GM18499 (cell line): ENCODE measurements at regions not wholly inside any gene's neighbourhood (a gene's known extent, or its start where the extent isn't known, plus 50 kb on each side); places are given as distances from the start of the nearest gene placed in this dataset.
"Not testable (repeated sequence)": the region's sequence is repeated elsewhere in the genome, so short reads cannot be mapped to it uniquely, and the experiment has no call there.

Experiments
- ATAC-seq: cut with Tn5 transposase; IDR thresholded peaks from one replicate; pipeline ENCODE4 v1.9.1; 2021; ENCODE audit warnings: moderate number of reproducible peaks; ENCODE audit not compliant: insufficient read depth, unreplicated experiment

DNA sequence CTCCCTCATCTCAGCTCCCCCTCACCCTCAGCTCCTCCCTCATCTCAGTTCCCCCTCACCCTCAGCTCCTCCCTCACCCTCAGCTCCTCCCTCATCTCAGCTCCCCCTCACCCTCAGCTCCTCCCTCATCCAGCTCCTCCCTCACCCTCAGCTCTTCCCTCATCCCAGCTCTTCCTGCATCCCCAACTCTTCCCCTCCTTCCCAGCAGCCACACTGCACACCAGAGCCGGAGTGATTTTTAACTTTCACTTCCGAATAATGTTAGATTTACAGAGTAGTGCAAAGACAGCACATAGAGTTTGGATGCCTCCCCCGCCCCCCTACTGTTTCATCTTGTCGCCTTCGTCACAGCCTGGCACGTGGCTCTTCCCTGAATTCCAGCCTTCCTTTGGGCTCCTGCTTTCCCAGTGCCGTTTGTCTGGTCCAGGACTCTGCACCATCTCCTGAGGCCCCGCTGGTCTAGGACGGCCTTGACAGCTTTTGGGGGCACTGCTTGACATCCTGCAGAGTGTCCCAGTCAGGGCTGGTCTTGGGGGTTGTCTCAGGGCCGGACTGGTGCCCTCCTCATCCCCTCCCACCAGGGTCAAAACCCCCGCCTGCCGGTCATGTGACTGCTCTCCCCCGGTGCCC is 110.2 kb downstream of the FAM53A start:
- no peak for ATAC-seq

DNA sequence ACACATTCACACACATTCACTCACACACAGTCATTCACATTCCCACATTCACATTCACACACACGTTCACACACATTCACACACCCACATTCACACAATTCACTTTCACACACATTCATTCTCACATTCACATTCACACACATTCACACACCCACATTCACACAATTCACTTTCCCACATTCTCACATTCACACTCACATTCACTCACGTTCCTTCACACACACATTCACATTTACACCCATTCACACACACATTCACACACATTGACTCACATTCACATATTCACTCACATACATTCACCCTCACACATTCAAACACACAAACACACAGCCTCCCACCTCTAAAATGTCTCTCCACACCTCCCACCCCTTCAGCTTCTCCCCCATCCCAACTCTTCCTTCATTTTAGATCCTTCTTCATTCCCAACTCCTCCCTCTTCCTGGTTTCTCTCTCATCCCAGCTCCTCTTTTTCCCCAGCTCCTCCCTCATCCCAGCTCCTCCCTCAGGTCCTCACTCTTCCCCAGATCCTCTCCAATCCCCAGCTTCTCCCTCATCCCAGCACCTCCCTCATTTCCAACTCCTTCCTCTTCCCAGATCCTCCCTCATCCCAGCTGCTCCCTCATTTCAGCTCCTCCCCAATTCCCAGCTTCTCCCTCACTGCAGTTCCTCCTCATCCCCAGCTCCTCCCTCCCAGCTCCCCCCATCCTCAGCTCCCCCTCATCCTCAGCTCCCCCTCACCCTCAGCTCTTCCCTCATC is 111.0 kb downstream of the FAM53A start:
- no peak for ATAC-seq

DNA sequence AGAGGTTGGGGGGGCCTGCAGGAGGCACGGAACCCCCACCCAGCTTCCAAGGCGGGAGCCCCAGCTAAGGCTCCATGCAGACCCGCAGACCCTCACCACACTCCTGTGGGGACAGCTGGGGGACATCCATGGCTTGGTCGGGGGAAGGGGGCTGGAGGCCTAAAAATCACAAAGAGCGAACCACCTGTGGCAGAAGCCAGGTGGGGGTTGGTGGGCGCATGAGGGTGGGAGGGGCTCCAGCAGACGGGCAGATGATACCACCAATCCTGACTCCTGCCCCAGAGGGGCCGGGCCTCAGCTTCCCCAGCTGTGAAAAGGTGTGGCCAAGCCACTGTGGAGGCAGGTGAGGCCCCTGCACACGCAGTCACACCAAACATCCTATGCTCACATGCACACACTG is 111.6 kb downstream of the FAM53A start:
- no peak for ATAC-seq

DNA sequence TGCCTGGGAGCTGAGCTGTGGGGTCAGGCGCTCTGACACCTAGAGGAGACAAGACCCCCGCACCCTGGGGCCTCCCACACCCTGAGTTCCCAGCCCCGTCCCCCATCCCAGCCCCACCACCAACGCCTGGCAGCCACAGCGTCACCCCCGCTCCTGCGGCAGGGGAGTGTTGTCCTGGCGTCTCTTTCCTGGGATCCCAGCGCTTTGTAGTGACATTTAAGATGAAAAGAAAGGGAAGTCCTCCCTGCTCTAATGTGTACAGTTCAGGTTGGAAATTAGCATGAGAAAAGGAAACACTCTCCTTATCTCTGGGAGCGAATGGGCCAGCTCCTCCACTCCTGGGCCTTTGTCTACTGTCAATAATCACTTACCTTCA is 112.1 kb downstream of the FAM53A start:
- ATAC-seq: no peak

DNA sequence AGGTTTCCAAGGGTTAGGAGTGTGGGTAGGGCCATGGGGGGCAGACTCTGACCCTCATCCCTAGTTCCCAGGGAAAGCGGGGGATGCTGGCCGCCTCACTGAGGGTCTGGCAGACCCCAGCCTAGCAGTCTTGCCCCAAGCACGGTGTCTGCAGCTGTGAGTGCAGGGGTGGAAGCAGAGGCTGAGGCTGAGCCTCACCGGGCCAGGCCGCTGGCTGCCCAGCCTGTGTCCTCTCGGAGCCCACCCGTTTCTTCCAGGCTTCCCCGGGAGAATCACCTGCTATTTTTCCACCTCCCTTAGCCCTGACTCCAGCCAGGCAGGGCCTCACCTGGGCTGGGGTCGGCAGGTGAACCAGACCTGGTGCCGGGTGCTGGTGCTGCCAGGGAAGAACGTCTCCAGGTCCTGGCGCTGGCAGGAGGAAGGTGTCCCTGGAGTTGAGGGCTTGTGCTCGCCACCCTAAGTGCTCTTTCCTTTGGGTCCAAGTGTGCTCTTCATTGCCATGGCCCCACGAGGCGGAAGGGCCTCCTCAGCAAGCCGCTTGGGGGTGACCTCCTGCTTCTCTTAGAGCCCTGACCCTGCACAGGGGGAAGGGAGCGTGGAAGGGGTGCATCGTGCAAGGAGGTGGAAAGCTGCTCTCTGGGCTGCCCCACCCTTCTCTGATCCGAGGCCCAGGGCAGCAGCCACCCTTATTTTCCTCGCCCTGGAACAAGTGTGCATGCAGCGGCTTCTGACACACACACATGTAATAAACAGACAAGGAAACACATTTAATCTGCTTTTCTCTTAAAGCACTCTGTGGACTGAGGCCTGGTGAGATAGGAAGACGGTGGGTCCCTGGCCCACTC is 112.7 kb downstream of the FAM53A start:
- no peak for ATAC-seq

DNA sequence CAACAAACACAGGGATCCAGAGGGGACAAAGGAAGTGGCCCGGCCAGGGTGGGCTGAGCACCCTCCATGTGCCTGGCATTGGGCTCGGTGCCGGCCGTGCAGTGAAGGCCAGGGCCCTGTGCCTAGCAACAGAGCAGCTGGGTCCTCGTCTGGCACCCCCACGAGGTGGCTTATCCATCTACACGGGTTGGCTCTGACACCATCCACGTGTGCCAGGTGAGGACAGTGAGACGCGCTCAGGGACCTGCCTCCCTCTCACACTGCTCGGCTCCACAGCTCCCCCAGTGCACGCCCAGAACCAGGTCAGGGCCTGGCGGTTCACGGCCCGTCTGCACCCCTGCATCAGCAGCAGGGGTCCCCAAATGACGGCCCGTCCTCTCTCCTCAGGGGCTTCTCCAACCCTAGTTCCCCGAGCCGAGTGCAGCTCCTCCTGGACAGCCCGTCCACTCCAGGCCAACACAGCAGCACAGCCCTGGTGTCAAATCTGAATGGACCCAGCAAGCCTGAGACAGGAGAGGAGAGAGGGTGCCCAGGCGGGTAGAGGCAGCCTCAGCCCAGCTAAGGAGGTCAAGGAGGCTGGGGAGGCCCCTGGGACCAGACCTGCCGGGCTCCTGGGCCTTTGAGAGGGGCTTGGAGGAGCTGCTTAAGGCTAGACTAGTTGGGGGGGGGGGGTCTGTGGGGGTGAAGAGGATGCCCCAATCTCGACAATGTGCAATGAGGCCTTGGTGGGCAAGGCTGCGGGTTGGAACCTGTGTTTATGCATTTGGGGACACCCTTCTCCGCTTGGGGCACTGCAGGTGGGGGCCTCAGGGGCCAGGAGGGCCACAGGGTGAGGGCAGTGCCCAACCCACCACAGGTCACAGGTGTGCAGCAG is 113.6 kb downstream of the FAM53A start:
- ATAC-seq: no peak

DNA sequence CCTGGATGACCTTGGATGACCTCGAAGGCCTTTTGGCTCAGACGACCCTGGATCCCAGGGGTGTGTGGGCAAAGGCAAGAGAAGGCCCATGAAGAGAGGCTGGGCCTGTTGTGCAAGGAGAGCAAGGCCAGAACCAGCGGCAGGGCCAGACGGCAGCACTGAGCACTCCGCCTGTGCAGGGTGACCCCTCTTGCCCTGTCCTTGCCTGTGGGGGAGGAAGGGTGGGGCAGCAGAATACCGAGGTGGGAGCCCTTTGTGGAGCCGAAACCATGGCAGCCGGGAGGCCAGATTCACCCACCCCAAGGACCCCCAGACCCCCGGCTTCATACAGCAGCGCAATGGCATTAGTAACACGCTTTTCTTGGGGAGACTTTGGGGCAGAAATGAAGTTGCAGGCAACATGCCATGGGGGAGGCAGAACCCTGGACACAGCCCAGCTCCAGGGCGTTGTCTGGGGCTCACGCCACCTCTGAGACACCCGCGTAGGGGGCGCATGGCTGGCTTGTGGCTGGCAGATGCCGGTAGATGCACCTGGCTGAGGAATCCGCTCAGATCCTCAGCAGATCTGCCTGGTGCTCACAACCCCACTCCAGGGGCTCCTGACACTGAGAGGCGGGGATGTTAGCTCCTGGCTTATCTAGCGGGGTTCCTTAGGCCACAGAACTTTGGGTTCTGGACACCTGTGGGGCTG is 114.5 kb downstream of the FAM53A start:
- ATAC-seq: no peak

DNA sequence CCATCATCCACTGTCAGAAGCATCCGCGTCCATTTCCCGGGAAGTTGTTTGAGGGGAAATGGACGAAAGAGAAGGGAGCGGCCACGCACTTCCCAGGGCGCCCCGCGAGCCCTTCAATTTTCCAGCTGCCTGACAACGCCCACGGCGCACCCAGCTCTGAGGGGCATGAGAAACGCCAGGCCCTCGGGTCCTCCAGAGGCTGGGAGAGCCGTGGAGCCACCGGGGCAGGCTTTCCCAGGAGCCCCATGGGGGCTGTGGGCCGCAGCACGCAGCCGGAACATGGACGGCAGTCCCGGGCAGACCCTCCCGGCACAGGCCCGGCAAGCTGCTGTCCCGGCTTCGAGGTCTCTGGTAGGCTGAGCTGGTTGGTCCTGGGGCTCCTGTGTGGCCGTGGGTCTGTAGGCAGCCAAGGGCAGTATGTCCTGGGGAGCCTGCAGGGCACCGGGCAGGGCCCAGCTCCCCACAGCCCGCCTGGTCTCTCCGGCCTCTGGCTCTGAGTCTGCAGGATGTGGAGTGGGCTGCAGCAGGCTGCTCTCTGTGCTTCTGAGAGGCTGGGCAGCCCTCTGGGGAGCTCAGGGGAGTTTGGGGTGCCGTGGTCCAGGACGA is 115.2 kb downstream of the FAM53A start:
- no peak for ATAC-seq

DNA sequence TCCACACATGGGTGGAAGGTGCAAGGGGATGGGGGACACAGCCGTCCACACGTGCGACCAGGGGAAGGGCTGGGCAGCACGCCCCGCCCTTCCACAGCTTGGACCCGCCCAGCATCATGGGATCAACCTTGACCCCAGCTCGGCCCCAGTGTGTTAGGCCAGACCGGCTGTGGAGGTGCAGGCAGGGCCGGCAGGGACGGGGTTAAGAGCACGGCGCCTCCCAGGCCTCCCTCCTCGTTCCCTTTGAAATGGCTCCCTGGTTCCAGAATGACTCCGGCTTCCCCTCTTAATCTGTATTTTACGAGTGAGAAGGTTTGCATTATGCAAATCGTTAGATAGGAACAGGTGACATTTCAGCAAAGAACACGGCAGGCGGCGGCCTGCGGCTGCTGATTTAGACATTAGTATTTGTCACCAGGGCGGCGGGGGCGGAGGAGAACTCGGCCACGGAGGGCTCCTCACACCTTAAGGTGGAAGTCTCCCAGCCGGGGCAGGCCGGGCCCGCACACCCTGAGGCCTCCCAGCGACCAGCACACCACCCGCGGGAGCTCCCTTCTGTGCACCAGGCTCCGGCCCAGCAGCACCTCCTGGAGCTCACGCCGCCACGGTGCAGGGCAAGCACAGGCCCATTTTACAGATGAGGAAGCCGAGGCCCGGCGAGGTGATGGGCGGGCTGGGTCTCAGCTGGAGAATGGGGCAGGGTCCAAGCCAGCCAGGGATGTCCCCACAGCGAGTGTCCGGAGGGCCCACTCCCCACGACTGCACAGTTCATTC is 116.1 kb downstream of the FAM53A start:
- ATAC-seq: no peak

DNA sequence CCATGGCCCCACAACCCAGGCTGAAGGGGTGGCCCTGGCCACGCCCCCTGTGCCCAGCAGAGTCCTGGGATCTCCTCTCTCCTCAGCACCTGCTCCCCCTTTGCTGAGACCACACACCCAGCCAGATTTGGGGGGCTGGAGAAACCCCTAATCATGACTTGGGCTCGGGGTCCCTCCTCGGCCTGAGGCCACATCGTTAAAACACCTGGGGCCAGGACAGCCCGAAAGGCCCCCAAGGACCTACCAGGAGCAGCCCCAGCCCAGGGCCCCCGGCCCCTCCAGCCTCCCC is 116.7 kb downstream of the FAM53A start:
- no peak for ATAC-seq

DNA sequence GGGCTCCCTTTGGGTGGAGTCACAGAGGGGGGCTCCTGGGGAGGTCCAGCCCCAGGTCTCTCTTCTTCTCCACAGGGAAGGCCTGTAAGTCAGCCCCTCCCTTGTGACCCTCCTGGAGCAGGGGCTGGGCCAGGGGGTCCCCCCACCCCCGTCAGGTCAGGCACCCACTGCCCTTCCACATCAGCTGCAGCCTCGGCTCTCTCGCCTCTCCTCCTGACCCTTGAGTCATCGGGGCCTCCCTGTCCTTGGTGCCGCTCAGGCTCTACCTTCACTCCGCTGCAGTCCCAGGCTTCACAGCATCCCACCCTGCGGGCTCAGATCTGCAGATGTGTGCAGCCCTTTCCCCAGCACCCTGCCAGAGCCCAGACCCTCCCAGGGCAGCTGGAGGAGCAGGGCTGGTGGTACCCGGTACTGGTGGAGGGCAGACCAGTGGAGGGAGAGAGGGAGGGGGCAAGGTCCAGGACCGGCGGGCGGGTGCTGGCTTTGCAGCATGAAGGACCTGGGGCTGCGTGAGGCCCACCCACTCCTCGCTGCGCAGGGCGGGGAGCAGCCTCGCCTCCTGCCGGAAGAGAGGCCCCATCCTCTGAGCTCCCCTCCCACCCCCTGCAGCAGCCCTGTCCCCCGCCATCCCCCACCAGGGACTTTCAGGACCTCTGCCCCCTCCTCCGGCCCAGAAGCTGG is 117.1 kb downstream of the FAM53A start:
- ATAC-seq: no peak

DNA sequence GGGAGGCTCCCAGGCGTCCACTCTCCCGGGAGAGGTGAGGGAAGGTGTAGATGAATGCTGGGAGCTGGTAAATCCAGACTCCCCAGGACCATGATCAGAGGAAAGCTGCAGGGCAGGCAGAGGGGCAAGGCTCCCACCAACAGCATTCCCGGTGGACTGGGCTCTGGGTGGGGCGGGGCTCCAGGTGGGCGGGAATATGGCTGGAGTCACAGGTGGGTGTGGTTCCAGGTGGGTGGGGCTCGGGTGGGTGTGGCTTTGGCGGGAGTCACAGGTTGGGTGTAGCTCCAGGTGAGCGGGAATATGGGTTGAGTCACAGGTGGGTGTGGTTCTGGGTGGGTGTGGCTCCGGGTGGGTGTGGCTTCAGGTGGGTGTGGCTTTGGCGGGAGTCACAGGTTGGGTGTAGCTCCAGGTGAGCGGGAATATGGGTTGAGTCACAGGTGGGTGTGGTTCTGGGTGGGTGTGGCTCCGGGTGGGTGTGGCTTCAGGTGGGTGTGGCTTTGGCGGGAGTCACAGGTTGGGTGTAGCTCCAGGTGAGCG is 117.7 kb downstream of the FAM53A start:
- ATAC-seq: not testable (repeated sequence)

DNA sequence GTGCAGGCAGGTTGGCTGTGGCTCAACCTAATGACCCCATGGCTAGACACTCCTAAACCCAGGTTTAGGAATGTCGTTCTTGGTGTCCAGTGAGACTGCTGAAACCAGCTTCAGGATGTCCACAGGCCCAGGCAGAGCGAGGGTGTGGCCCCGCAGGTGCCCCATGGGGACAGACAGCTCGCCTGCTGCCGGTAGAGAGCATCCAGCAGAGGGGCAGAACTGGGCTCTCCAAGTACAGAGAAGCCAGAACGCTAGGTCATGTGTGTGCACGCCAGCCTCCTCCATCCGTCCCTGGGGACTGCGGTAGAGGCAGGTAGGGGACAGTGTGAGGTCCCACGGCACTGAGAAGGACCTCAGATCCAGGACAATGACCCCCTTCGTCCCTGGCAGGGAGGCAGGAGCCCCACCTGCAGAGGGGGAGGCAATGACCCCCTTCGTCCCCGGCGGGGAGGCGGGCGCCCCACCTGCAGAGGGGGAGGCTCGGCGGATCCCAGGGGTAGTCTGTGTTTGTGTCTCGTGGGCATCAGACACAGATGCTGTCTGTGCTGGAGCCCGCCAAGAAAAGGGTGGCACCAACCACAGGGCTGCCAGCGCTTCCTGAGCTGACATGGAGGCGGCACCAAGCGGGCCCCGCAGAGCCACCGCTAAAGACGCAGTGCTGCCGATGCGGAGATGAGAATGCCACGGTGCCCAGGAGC is 118.4 kb downstream of the FAM53A start:
- ATAC-seq: no peak

DNA sequence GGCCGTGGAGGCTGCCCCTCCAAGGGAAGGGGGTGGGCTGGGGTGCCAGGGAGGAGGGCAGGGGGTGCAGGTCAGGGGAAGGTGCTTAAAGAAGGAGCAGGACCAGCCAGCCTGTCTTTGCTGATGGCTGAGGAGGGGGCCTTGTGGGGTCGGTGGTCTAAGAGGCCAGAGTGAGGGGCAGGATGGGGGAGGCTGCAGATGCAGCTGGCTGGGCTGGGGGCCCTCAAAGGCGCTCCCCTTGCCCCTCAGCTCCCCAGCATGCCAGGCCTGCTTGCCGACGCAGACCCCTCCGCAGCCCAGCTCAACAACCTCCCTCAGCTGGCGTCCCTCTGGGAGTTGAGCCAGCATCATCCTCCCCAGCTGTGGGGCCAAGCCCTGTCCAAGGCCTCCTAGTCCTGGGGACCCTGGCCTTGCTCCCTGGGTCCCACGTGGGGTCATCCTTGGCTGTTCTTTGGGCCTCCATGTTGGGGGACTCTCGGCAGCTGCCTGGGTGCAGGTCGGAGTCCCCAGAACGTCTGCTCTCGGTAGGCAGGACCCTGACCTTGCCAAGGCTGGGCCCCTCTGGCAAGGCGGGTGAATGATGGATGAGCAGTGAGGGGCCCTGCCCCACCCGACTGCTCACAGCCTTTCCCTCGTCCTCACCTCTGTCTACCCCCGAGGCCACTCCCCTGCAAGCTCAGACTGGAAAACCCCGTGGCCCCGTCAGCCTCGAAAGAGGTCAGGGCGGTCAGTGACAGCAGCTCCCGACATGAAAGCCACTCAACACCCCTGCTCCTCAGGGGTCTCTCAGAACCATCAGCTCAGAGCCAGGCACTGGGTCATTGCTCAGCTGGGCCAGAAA is 119.4 kb downstream of the FAM53A start:
- ATAC-seq: no peak

DNA sequence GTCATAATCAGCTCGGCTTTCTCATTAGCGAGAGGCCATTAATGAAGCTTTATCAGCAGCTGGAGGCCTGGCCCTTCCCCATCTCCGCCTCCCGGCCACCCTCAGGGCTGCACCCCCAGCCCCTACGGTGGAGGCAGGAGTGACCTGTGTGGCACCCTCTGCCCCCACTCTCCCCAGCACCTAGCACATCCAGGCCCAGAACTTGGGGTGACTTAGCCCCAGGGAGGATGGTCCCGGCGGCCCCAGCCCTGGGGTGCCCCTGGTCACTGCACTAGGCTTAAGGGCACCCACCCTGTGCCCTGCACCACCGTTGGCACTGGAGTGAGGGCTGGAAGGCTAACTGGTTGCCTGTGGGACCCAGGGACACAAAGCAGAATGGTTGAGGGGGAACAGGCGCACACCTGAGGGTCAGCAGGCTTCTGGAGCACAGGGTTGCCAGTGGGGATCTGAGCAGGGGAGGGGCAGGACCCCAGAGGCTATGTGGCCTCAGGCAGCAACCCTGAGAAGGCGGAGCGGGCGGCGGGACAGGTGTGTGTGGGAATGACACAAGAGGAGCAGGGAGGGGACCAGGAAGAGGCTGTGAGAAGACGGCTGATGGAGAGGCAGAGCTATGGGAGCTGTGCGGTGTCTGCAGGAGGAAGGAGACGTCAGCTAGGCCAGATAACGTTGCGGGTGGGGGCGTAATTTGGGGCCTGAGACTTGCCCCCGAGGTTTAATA is 120.2 kb downstream of the FAM53A start:
- no peak for ATAC-seq

DNA sequence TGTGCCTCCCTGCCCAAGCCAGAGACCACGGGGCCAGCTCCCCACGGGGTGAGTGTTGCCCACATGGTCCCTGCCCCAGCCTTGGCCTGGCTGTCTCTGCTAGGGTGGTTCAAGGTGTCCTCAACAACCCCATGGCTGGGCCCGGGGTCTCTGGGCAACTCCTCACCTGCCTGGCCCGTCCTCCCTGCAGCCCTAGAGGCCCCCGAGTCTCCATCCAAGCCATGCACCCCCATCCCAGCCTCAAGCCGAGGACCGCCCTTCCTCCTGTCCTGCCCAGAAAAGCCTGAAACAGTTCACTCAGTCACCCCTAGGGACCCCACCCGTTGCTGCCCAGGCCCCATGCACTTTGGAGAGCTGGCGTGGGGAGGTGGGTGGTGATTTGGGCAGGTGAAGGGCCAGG is 120.9 kb downstream of the FAM53A start:
- ATAC-seq: no peak
